ENCODE measurements at regions not wholly inside any gene's neighbourhood (a gene's known extent, or its start where the extent isn't known, plus 50 kb on each side); places are given as distances from the start of the nearest gene placed in this dataset.

DNA sequence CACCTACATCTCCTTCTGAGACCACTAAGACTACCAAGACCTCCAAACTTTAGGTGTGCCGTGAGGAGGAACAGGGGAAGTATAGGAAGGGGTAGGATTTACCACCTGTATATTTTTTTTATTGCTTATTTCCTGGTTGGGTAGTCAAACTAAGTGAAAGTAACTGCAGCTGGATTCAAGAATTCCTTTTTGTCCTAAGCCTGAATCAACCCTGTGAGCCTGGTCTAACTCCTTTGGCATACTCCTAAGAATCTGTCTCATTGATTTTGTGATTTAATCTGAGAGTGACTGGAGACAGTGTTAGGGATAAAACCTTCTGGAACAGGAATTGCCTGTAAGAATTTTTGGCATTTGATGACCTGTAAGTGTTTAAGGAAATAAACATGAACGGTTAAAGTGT lies 523.5 kb upstream of the MIR17HG start:
- no peak for TF ChIP-seq GATA2 (IDR thresholded peaks at IDR 0.05; ENCODE audit: low read depth, low read length)
- no peak for TF ChIP-seq GATA3 (IDR thresholded peaks at IDR 0.05; ENCODE audit: low read depth, low read length)

DNA sequence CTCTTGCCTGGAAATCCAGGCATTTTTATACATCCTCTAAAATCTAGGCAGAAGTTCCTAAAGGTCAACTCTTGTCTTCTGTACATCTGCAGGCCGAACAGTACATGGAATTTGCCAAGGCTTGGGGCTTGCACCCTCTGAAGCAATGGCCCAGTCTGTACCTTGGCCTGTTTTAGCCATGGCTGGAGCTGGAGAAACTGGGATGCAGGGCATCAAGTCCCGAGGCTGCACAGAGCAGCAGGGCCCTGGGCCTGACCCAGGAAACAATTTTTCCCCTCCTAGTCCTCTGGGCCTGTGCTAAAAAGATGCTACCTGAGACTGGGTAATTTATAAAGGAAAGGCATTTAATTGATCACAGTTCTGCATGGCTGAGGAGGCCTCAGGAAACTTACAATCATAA lies 520.8 kb upstream of the MIR17HG start:
- TF ChIP-seq GATA2 (IDR thresholded peaks at IDR 0.05; ENCODE audit: low read depth, low read length) (no peak), GATA3 (IDR thresholded peaks at IDR 0.05; ENCODE audit: low read depth, low read length) (no peak)

DNA sequence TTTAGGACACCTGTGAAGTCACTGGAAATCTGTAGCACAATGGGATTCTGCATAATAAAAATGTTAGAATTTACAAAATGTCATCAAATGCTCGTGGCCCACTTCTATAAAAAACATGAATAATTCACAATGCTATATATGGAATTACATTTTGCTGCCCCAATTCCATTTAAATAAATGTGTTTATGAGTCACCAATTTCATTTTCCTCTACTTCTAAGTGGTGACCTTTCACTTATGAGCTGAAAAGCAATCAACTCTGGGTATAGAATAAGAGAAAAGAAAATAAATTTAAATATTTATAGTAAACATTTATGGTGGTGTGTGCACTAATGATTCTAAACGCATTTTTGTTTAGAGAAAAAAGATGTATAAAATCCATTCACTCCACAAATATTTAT lies 516.7 kb upstream of the MIR17HG start:
- no peak for TF ChIP-seq GATA3 (IDR thresholded peaks at IDR 0.05; ENCODE audit: low read depth, low read length)
- TF ChIP-seq GATA2 (IDR thresholded peaks at IDR 0.05; ENCODE audit: low read depth, low read length): no peak

DNA sequence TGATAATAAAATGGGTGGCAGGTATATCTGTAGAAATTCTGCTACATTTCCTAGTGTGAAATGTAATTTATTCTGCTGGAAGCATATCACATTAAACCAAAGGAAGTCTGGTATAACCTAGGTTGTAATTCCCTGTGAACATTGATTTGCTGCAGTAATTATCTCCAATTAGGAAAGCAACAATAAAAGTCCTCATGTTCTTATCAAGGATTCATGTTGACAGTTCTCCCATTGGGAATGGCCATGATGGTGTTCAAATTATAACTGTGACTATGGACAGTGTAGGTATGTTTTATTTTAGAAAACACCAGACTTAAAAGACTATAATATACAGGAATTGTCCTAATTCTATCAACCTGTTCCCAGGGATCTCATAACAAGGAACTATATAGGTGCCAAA lies 513.5 kb upstream of the MIR17HG start:
- TF ChIP-seq GATA3 (IDR thresholded peaks at IDR 0.05; ENCODE audit: low read depth, low read length) (no peak), GATA2 (IDR thresholded peaks at IDR 0.05; ENCODE audit: low read depth, low read length) (no peak)

GRCh38 chr13:90834700-90835099 lies 512.8 kb upstream of the MIR17HG start:
- TF ChIP-seq GATA3 (IDR thresholded peaks at IDR 0.05; ENCODE audit: low read depth, low read length) (no peak), GATA2 (IDR thresholded peaks at IDR 0.05; ENCODE audit: low read depth, low read length) (no peak)

DNA sequence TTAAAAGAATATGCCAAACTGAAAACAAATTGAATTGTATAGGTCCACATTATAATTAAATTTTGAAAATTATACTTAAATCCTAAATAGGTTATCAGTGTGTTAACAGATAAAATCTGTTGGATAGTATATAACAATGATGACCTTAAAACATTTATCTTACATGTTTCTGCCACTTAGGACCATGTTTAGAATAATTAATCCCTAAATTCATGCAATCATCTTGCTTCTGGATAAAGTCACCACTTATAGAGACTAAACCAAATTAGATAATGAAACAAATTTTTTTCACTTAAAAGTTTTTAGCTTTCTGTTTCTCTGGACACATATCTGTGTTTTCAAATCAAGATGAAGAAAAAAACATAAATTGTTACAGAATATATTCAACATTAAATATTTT lies 511.7 kb upstream of the MIR17HG start:
- TF ChIP-seq GATA3 (IDR thresholded peaks at IDR 0.05; ENCODE audit: low read depth, low read length) (0 out of 2 replicates have a peak, but pooled peaks have one; percentile 42), GATA2 (IDR thresholded peaks at IDR 0.05; ENCODE audit: low read depth, low read length) (no peak)

DNA sequence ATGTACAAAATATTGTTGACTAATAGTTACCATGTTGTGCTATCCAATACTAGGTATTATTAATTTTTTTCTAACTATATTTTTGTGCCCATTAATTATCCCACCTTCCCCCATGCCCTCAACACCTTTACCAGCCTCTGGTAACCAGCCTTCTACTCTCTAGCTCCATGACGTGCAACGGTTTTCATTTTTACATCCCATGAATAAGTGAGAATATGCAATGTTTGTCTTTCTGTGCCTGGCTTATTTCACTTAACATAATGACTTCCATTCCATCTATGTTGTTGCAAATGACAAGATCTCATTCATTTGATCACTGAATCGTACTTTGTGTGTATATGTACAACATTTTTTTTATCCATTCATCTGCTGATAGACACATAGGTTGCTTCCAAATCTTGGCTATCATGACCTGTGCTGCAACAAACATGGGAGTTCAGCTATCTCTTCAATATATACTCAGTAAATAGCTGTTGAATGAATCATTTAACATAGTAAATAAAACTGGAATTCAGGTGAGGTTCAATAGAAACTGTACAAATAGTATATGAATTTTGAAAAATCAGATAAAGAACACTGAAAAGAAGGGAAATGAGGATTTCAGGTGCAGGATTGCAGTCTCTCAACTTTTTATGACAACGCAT lies 509.0 kb upstream of the MIR17HG start:
- no peak for TF ChIP-seq GATA2 (IDR thresholded peaks at IDR 0.05; ENCODE audit: low read depth, low read length)
- TF ChIP-seq GATA3 (IDR thresholded peaks at IDR 0.05; ENCODE audit: low read depth, low read length): no peak

GRCh38 chr13:90839061-90839460 lies 508.4 kb upstream of the MIR17HG start:
- TF ChIP-seq GATA3 (IDR thresholded peaks at IDR 0.05; ENCODE audit: low read depth, low read length): no peak
- TF ChIP-seq GATA2 (IDR thresholded peaks at IDR 0.05; ENCODE audit: low read depth, low read length): no peak

DNA sequence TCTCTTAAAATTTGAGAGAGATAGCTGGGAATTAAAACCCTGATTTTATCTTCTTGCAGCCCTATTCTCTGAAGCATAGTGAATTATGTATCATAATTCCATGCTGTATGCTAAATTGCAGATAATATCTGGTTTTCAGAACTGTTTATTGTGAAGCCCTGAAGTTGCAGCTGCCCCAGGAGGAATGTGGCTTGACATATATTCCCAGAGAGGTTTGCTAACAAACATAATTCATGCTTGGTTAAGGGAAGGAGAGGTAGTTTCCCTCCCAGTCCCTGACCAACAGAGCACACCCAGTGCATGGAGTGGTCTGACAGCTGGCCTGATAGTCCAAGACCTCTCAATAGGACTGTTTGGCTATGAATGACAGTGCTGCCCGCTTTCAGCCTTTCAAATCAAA lies 500.6 kb upstream of the MIR17HG start:
- TF ChIP-seq GATA2 (IDR thresholded peaks at IDR 0.05; ENCODE audit: low read depth, low read length) (peak; percentile 21; the same call in 1 of the 2 replicates), GATA3 (IDR thresholded peaks at IDR 0.05; ENCODE audit: low read depth, low read length) (0 out of 2 replicates have a peak, but pooled peaks have one; percentile 24)

DNA sequence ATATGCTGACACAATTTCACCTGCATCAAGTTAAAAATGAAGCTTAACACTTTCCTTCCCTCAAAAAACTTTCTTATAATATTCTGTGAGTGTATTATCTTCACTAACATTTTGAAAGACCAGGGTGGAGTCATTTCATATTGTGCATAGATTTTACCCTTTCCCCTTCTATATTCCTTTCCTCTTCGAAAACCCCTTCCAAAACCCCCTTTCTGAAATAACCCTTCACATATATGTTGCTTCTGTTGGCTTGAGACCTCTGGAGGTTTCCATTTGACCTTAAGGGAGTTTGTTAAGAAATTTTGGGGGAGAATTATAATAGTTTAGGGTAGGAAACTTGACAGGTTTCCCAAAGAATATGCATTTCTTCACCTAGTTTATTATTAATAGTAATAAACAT lies 489.6 kb upstream of the MIR17HG start:
- TF ChIP-seq GATA2 (IDR thresholded peaks at IDR 0.05; ENCODE audit: low read depth, low read length): no peak
- TF ChIP-seq GATA3 (IDR thresholded peaks at IDR 0.05; ENCODE audit: low read depth, low read length): no peak

GRCh38 chr13:90866006-90866405 lies 481.5 kb upstream of the MIR17HG start:
- TF ChIP-seq GATA3 (IDR thresholded peaks at IDR 0.05; ENCODE audit: low read depth, low read length) (no peak), GATA2 (IDR thresholded peaks at IDR 0.05; ENCODE audit: low read depth, low read length) (no peak)

GRCh38 chr13:90867336-90867683 lies 480.2 kb upstream of the MIR17HG start:
- TF ChIP-seq GATA2 (IDR thresholded peaks at IDR 0.05; ENCODE audit: low read depth, low read length) (no peak), GATA3 (IDR thresholded peaks at IDR 0.05; ENCODE audit: low read depth, low read length) (no peak)

DNA sequence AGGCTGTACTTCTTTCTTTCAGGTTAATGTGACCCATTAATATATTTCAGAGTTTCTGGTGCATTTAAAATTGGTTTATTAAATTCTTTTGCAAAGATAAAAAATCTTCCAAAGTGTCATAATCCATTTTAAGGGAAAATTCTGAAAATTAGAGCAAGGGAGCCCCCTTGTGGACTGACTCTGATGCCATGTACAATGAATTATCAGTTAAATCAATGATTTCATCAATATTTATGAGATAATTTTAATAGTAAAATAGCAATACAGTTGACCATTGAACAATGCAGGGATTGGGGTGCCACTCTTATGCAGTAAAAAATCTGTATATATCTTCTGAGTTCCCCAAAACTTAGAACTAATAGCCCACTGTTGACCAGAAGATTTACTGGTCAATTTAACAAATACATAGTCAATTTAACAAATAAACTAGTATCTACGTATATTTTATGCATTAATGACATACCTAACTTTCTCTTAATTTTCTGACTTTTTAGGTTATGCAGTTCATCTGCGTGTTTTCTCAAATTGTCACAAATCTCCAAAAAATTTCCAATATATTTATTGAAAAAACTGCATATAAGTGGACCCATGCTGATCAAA lies 479.1 kb upstream of the MIR17HG start:
- TF ChIP-seq GATA2 (IDR thresholded peaks at IDR 0.05; ENCODE audit: low read depth, low read length) (no peak), GATA3 (IDR thresholded peaks at IDR 0.05; ENCODE audit: low read depth, low read length) (no peak)

DNA sequence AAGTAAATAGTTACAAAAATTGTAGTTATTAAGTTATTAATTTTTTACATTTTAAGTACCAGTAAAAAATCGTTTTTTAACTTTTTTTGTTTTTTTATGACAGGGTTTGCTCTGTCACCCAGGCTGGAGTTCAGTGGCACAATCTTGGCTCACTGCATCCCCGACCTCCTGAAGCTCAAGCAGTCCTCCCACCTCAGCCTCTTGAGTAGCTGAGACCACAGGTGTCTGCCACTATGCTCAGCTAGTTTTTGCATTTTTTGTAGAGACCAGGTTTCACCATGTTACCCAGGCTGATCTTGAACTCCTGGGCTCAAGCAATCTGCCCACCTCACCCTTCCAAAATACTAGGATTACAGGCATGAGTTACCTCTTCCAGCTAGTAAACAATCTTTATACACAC lies 477.9 kb upstream of the MIR17HG start:
- no peak for TF ChIP-seq GATA3 (IDR thresholded peaks at IDR 0.05; ENCODE audit: low read depth, low read length)
- no peak for TF ChIP-seq GATA2 (IDR thresholded peaks at IDR 0.05; ENCODE audit: low read depth, low read length)

DNA sequence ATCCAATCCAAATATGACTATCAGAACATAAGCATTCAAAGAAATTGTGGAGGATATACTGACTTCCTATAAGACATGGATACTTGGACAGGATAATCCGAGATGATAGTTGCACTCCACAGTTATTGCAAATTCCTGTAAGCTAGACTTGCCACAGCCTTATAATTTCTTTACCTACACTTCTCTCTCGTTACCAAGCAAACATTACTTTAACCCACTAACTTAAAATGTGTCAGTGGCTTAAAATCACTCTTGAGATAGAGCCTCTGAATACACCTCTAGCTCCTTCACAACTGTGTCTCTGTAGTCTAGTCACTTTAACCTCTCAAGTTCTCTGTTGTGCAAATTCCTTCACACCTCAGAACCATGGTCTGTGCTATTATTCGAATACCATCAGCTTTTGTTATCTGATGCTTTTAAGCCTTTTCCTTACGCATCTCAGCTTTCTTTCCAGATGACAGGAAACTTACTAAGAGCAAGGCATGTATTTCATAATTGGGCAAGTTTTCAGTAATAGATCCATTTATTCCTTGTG lies 474.9 kb upstream of the MIR17HG start:
- no peak for TF ChIP-seq GATA3 (IDR thresholded peaks at IDR 0.05; ENCODE audit: low read depth, low read length)
- no peak for TF ChIP-seq GATA2 (IDR thresholded peaks at IDR 0.05; ENCODE audit: low read depth, low read length)

Measured in SH-SY5Y (cell line).